ENCODE measurements at regions not wholly inside any gene's neighbourhood (a gene's known extent, or its start where the extent isn't known, plus 50 kb on each side); places are given as distances from the start of the nearest gene placed in this dataset.

DNA sequence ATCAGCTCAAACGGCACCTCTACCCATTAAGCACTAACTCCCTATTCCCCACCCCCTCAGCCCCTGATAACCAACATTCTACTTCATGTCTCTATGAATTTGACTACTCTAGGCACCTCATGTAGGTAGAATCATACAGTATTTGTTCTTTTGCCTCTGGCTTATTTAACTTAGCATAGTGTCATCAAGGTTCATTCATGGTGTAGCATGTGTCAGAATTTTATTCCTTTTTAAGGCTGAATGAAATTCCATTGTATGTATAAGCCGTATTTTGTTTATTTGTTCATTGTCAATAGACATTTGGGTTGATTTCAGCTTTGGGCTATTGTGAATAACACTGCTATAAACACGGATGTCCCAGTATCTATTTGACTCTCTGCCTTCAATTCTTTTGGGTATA lies 794.9 kb upstream of the SOX9 start:
- TF ChIP-seq, protein P1, sequence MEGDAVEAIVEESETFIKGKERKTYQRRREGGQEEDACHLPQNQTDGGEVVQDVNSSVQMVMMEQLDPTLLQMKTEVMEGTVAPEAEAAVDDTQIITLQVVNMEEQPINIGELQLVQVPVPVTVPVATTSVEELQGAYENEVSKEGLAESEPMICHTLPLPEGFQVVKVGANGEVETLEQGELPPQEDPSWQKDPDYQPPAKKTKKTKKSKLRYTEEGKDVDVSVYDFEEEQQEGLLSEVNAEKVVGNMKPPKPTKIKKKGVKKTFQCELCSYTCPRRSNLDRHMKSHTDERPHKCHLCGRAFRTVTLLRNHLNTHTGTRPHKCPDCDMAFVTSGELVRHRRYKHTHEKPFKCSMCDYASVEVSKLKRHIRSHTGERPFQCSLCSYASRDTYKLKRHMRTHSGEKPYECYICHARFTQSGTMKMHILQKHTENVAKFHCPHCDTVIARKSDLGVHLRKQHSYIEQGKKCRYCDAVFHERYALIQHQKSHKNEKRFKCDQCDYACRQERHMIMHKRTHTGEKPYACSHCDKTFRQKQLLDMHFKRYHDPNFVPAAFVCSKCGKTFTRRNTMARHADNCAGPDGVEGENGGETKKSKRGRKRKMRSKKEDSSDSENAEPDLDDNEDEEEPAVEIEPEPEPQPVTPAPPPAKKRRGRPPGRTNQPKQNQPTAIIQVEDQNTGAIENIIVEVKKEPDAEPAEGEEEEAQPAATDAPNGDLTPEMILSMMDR (IDR thresholded peaks at IDR 0.05) = no peak
- no peak for TF ChIP-seq POLR2A (IDR thresholded peaks at IDR 0.05)
- TF ChIP-seq EP300 (IDR thresholded peaks at IDR 0.05) = no peak
- TF ChIP-seq POLR2AphosphoS5 (IDR thresholded peaks at IDR 0.05) = no peak
- Histone ChIP-seq H3K36me3 (no peaks in the 10 kb centered on the region), H3K9me3 (no peaks in the 10 kb centered on the region), H3K4me1 (peaks cover 0 to 27% (median 10%) of the 10 kb centered on the region in 4 donors), H3K27me3 (no peaks in the 10 kb centered on the region), H3K27ac (no peak overlapping the region), H3K4me3 (no peak overlapping the region)
- DNase-seq = no peak
- WGBS, 5 donors = 55 to 69% (median 60%) methylated on average over 3 of the region's 3 CpGs
- intact Hi-C loops (cut with DNase I; ENCODE audit: low total_unique reads) = no loop called here

DNA sequence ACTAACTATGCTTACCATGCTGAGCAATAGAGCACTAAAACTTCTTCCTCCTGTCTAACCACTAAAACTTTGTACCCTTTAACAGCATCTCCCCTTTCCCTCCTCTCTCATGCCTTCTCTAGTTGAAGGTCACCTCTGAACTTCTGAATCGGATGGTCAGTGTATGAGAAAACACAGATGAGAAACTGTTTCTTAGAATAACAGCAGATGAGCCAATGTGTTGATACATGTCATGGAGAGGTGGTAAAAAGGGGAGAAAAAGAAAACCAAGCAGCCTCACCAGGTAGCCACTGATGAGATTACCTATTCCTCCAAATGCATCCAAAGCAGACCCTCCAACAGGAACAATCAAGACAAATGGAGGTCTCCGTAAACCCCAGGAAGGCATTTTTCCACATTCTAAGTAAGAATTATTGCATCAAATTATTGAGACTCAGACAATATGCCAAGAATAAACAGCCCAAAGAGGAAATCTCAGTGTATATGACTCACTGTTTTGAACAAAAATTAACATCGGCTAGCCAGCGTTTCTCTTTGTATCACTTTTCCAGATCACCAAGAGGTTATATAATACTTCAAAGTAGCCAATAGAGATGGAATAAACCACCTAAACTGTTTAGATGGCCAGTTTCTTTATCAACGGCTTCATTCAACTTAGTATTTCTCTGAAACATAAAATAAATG lies 793.3 kb upstream of the SOX9 start:
- Histone ChIP-seq H3K36me3 (no peaks in the 10 kb centered on the region), H3K27ac (no peak overlapping the region), H3K4me3 (no peak overlapping the region), H3K27me3 (no peaks in the 10 kb centered on the region), H3K4me1 (peaks cover 0 to 27% (median 10%) of the 10 kb centered on the region in 4 donors), H3K9me3 (no peaks in the 10 kb centered on the region)
- intact Hi-C loops (cut with DNase I; ENCODE audit: low total_unique reads) = no loop called here
- WGBS, 5 donors = 31 to 44% (median 39%) methylated on average over 5 of the region's 5 CpGs
- DNase-seq = no peak
- TF ChIP-seq, protein P1 (IDR thresholded peaks at IDR 0.05) = no peak
- no peak for TF ChIP-seq EP300 (IDR thresholded peaks at IDR 0.05)
- no peak for TF ChIP-seq POLR2AphosphoS5 (IDR thresholded peaks at IDR 0.05)
- TF ChIP-seq POLR2A (IDR thresholded peaks at IDR 0.05) = no peak

- intact Hi-C loops (cut with DNase I; ENCODE audit: low total_unique reads) = no loop called here
- 21 to 42% (median 35%) methylated on average over 5 of the region's 5 CpGs for WGBS, 5 donors
These were observed 791.3 kb upstream of the SOX9 start for GRCh38 chr17:71329310-71330098.

DNA sequence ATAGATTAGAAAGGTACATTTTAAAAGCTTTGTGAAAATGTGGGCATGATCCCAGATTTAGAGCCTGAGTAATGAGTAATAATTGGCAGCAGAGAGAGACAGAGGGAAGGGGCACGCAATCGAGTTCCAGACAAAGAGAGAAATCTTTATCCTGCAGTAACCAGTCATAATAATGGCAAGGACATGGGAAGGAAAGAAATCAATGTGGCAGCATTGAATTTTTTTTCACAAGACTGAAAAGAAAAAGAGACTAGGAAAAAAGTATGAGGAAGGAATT lies 790.8 kb upstream of the SOX9 start:
- 26 to 51% (median 40%) methylated on average over 2 of the region's 2 CpGs for WGBS, 5 donors
- peak overlapping the region in 2 of 5 donors; percentile 30 to 51 for H3K27ac ChIP-seq
- peak in 1 of 2 donors; percentile 26 for DNase-seq
- TF ChIP-seq EP300 (IDR thresholded peaks at IDR 0.05) (no peak), POLR2AphosphoS5 (IDR thresholded peaks at IDR 0.05) (no peak), POLR2A (IDR thresholded peaks at IDR 0.05) (no peak)
- TF ChIP-seq, protein P1 (IDR thresholded peaks at IDR 0.05) = no peak
- no peaks in the 10 kb centered on the region for H3K36me3 ChIP-seq
- H3K4me1 ChIP-seq = peaks cover 0 to 32% (median 14%) of the 10 kb centered on the region in 4 donors
- intact Hi-C loops (cut with DNase I; ENCODE audit: low total_unique reads) = no loop called here
- H3K4me3 ChIP-seq = no peak overlapping the region
- no peaks in the 10 kb centered on the region for H3K9me3 ChIP-seq
- no peaks in the 10 kb centered on the region for H3K27me3 ChIP-seq

More at GRCh38 chr17:71329310-71330098, 791.3 kb upstream of the SOX9 start:
- Histone ChIP-seq H3K4me1 (peaks cover 0 to 32% (median 13%) of the 10 kb centered on the region in 4 donors), H3K9me3 (no peaks in the 10 kb centered on the region), H3K27me3 (no peaks in the 10 kb centered on the region), H3K27ac (peak overlapping the region in 2 of 5 donors; percentile 30 to 51), H3K36me3 (no peaks in the 10 kb centered on the region), H3K4me3 (no peak overlapping the region)
- peak in 1 of 2 donors; percentile 43 for DNase-seq
- TF ChIP-seq POLR2AphosphoS5 (IDR thresholded peaks at IDR 0.05) (peak in 2 of 3 donors; percentile 92), EP300 (IDR thresholded peaks at IDR 0.05) (no peak)

All from stomach (tissue), 8 donors.